ENCODE measurements at regions not wholly inside any gene's neighbourhood (a gene's known extent, or its start where the extent isn't known, plus 50 kb on each side); places are given as distances from the start of the nearest gene placed in this dataset.

DNA sequence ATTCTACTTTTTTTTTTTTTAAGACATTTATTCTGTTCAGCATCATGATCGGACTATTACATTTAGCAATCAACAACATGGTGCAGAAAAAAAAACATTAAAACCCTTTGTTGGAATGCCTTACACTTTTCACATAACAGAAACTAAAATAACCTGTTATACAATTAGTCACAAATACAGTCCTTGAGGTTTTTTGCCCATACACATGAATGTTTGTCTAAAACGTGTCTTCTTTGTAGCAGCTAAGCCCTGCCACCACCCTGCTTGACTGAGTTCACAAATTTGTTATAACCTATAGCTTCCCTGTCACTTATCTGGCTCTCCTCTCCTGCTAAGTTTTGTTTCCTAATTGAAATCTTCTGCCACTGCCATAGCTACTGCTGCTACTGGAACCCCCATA lies 75.4 kb upstream of the ARHGAP20 start:
- DNase-seq (ENCODE audit: low read depth, low spot score) = no peak

DNA sequence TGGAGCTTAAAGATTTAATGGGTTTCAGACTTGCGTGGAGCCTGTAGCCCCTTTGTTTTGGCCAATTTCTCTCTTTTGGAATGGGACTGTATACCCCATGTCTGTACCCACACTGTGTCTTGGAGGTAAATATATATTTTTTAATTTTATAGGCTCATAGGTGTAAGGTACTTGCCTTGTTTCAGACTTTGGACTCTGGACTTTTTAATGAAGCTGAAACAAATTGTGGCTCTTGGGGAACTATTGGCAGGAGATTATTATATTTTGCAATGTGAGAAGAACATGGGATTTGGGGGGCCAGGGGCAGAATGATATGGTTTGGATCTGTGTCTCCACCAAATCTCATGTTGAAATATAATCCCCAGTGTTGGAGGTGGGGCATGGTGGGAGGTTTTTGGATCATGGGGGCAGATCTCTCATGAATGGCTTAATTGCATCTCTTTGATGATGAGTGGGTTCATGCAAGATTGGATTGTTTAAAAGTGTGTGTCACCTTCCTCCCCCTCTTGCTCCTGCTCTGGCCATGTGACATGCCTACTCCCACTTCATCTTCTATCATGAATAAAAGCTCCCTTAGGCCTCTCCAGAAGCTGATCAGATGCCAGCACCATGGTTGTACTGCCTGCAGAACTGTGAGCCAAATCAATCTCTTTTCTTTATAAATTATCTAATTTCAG lies 74.1 kb upstream of the ARHGAP20 start:
- DNase-seq (ENCODE audit: low read depth, low spot score) = no peak

DNA sequence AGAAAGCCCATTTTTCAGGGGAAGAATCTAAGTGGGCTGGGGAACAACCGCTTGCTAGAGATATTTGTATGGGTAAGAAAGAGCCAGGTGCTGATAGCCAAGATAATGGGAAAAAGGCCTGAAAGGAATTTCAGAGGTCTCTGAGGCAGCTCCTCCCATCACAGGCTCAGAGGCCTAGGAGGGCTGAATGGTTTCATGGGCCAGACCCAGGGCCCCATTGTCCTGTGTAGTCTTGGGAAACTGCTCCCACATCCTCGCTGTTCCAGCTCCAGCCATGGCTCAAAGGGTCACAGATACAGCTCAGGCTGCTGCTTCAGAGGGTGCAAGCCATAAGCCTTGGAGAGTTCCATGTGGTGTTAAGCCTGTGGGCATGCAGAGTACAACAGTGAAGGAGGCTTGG lies 73.2 kb upstream of the ARHGAP20 start:
- DNase-seq (ENCODE audit: low read depth, low spot score) = no peak

DNA sequence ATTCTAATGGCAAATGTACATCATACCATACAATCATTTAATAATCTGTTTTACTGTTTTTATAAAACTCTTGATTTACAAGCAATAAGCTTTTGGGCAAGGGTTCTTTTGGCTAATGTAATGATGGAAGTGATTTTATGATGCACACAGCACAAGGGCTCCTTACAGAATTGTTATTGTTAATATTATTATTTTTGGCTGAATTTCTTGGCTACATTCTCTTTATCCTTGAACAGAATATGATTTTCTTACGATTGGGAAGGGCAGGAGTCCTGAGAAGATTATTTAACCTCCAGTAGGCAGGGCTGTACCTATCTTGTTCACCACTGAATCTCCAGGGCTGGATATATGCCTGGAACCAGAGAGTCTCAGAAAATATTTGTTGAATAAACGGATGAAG lies 70.4 kb upstream of the ARHGAP20 start:
- DNase-seq (ENCODE audit: low read depth, low spot score) = no peak

DNA sequence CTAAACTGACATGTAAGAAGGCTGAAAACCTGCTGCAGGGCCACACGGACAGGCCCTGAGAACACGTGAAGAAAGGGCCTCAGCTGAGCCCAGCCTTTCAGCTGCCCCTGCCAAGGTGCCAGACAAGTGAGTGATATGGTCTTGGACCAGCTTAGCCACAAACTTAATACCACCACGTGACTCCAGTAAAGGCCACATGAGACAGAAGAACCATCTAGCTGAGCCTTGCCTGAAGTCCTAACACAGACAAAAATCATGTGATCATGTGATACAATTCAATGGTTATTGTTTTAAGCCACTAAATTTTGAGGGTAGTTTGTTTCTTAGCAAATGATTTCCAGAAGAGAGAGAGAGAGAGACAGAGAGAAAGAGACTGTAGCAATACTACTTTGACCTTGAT lies 66.9 kb upstream of the ARHGAP20 start:
- DNase-seq (ENCODE audit: low read depth, low spot score) = no peak

DNA sequence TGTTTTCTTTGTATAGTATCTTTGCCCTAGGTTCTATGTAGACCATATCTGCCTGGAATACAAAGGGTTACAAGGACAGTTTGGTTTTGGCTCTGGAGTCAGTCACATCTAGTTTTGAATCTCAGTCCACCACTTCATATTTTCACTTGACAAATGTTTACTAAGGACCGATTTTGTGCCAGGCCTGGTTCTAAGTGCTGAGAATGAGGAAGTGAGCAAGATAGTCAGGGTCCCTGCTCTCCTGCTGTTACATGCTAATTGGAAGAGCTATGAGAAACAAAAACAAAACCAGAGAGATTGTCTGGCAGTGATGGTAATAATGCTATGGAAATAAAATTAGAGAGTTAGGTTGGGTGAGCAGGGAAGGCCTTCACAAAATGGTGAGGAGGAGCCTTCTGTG lies 66.1 kb upstream of the ARHGAP20 start:
- DNase-seq (ENCODE audit: low read depth, low spot score) = no peak

DNA sequence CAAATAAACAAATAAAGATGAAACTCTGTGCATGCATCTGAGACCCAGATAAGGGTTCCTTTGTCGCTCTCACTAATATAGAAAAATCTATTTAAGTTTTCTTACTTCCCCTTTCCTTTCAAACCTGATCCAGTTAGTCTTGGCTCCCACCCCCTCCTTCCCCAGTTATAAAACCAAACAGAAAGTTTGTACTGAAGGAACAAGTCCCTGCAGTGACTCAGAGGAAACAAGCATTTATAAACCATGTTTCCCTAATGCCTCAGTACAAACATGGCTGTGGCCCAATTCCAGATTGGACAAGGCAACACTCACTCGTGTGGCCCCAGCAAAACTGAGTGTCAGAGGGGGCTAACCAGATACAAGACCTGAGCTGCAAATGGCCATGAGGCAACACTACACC lies 65.5 kb upstream of the ARHGAP20 start:
- DNase-seq (ENCODE audit: low read depth, low spot score) = no peak

DNA sequence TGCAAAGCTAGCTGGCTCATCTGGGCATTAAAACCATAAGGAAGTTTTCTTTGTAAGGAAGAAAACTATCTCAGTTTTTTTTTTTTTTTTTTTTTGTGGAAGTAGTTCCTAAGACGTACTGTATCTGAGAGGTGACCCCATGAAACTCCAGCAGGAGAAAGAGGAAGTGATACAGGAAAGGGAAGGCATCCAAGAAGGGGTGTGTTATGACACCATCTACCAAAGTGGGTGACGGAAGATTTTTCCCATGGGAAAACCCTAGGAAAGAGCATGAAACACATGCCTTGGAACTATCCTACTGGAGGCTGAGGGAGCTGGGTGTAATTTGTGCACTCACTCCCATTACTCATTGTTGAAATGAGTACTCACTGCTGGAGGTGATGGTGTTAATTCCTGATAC lies 63.8 kb upstream of the ARHGAP20 start:
- DNase-seq (ENCODE audit: low read depth, low spot score) = no peak

DNA sequence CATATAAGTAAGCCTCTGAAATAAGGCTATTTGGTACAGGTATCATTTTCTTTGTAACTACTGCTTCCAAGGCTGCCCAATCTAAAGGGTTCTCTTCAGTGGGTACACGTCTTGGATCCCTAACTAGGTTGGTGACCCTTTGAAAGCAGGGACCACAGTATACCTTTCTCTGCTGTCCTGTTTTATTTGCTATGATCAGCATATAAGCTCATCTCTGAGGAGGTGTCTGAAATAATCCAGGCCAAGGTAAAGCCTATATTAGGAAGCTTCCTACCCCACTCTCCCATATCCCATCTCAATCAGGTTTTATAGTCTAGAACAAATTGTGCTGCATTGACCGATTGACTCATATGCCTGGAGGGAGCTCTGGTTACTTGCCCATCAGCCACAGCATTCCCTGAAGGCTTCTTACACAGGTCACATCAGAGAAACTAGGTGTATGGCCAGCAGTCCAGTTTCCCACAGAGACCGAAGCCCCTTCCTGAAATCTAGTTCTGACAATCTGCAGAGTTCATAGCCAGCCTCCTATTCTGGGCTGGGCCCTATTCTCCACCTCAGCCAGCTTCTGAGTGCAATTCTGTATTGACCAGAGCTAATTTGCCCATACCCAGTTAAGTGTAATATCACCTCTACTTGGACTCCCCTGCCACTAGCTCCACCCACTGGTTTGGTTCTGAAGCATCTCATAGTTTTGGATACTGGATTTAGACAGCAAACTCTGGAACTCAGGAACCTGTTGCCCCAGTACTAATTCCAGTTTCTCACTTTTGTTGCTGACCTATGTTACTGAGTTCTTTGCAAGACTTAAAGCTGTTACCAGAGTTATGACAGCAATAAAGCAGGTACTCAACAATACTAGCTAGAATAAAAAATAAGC lies 62.1 kb upstream of the ARHGAP20 start:
- DNase-seq (ENCODE audit: low read depth, low spot score) = no peak

DNA sequence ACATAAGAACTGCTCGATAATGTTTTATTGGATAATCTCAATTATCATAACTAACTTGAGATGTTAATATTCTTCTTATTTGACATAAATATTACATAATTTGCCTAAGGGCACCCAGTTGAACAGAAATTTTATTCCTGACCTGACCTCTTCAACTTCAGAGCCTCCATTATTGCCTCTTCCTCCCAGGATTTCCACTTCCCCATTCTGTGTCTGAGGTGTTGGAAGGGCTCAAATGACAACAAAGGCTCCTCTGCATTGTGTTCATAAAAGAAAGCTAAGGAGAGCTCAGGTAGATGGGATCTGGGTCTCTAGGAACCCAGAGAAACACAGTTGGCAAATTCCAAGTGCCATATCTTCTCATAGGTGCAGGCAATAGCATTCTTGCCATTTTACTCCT lies 61.2 kb upstream of the ARHGAP20 start:
- no peak for DNase-seq (ENCODE audit: low read depth, low spot score)

DNA sequence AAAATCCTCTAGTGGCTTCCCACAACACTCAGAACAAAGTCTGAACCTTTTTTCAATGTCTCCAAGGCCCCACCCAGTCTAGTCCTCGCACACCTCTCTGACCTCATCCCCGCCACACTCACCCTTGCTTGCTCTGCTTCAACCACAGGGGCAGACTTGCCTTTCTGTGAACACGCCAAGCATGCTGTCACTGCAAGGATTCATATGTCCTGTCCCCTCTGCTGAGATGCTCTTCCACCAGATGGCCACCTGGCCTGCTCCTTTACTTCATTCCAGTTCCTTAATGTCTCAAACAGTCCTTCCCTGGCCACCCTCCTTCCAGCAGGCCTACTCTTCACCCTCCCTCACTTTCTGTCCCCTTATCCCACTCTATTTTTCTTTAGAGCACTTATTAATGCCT lies 60.6 kb upstream of the ARHGAP20 start:
- DNase-seq (ENCODE audit: low read depth, low spot score) = no peak

DNA sequence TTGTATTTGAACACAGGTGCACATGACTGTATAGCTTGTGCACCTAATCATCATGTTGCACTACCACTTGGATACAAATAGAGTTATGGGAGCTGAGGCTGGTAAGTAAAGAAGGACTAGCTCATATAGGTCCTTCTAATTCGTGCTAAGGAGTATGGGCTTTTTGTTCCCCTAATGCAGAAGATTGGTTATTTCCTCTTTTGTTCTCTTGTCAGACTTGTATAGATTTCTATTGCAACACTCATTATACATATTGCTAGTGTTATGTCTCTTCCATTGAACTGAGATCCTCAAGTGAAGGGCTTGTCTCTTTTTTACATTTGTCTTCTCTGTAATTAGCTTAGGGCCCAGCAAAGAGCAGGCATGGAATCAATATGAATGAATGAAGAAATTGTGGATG lies 54.1 kb upstream of the ARHGAP20 start:
- DNase-seq (ENCODE audit: low read depth, low spot score) = no peak

DNA sequence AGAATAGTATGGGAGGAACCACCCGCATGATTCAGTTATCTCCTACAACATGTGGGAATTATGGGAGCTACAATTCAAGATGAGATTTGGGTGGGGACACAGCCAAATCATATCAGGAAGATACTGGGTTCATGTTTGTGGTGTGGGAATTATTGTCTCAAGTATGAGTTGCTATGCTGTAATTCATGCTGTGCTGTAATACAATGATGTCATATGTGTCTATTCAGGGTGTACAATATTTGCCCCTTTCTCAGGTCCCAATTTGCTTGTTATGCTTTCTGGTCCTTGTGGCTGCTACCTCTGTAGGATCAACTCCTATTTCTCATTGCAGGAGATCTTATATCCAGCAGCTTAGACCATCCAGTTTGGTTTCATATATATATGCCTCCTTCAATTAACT lies 52.2 kb upstream of the ARHGAP20 start:
- DNase-seq (ENCODE audit: low read depth, low spot score) = no peak

DNA sequence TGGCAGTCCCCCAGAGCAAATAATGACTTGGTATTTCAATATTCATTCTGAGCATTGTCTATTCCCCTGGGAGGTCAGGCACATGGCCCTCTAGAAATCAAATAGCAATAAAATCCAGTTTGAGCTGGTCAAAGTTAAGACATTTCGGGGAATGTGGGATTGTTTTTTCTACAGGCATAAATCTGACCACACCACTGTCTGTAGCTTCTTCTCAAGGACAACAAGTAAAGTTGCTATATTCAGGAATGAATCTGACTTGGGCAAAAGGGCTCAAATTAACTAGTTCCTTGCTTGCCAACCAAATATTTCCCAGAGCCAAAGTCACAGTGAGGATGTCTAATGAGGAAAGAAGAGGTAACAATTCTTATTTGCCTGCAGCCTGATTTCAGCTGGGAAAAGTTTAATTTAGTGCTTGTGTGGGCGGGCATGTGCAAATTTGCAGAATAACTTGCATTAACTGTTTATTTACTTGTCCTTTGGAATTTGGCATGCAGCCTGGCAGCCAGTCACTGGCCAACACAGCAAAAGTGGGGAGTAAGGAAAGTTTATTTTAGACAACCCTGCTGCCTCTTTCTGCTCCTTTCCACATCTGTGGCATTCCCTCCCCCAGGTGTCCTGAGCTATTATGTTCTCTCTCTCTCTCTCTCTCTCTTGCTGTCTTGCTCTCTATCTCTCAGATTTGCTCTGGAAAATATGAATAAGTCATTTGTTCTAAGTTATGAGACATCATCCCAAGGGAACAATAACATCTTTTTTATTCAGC lies 51.2 kb upstream of the ARHGAP20 start:
- DNase-seq (ENCODE audit: low read depth, low spot score) = no peak

DNA sequence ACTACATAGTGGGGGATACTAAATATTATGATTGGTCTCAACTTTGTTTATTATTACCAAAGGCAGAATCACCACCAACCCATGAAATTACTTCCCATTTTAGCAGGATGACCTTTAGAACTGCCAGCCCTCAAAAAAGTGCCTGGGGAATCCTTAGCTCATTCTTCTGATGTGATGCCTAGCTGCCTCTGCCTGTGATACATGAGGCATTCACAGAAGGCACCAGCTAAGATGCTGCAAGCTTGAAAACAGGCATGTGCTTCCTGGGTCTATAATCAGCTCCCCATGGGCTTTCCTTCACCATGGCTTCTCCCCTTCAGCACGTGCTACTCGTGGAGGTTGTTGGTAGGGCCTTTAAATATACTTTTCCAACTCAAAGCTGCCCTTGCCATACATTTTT lies 50.4 kb upstream of the ARHGAP20 start:
- no peak for DNase-seq (ENCODE audit: low read depth, low spot score)
